Neural cell (in vitro differentiated cells): ENCODE measurements at regions not wholly inside any gene's neighbourhood (a gene's known extent, or its start where the extent isn't known, plus 50 kb on each side); places are given as distances from the start of the nearest gene placed in this dataset.

Experiments used
- H2AFZ ChIP-seq: fragments of 200-600, 300-800 bp; sonication (generic), shearing (Covaris generic); 2 replicates; pipeline ENCODE4 v1.6.0; 2014; ENCODE audit warnings: low read depth, mild to moderate bottlenecking, antibody characterized with exemption, low read length, moderate library complexity
- H3F3A ChIP-seq: fragments of 200-600 bp; shearing (Covaris generic); 2 replicates; pipeline ENCODE4 v1.6.1; 2016; ENCODE audit warnings: mild to moderate bottlenecking, moderate library complexity, mixed read lengths, antibody characterized with exemption, low read length; ENCODE audit not compliant: insufficient read depth, poor library complexity, severe bottlenecking
- H3K27ac ChIP-seq: fragments of 200-600, 300-800 bp; sonication (generic), shearing (Covaris generic); 2 replicates; pipeline ENCODE4 v1.5.1; 2014; ENCODE audit warnings: mild to moderate bottlenecking, low read length, moderate library complexity
- H3K27me3 ChIP-seq: fragments of 300-800, 200-600 bp; sonication (generic), shearing (Covaris generic); 2 replicates; pipeline ENCODE4 v1.6.0; 2014; ENCODE audit warnings: mild to moderate bottlenecking, low read depth, low read length, moderate library complexity; ENCODE audit not compliant: insufficient read depth
- H3K36me3 ChIP-seq: fragments of 300-800, 200-600 bp; sonication (generic), shearing (Covaris generic); 2 replicates; pipeline ENCODE4 v1.5.1; 2014; ENCODE audit warnings: mild to moderate bottlenecking, antibody characterized with exemption, low read length, moderate library complexity; ENCODE audit not compliant: insufficient read depth
- H3K4me2 ChIP-seq: fragments of 300-800, 200-600 bp; sonication (generic), shearing (Covaris generic); 2 replicates; pipeline ENCODE4 v1.6.0; 2014; ENCODE audit warnings: mild to moderate bottlenecking, low read length
- H3K4me3 ChIP-seq: fragments of 300-800, 200-600 bp; sonication (generic), shearing (Covaris generic); 2 replicates; pipeline ENCODE4 v1.5.1; 2014; ENCODE audit warnings: mild to moderate bottlenecking, low read length, moderate library complexity
- H3K79me2 ChIP-seq: fragments of 200-600 bp; shearing (Covaris generic); replicated peaks from 2 replicates; pipeline ENCODE4 v1.6.0; 2014; ENCODE audit warnings: mild to moderate bottlenecking, low read length, moderate library complexity; ENCODE audit not compliant: insufficient read depth
- H3K9ac ChIP-seq: fragments of 300-800, 200-600 bp; sonication (generic), shearing (Covaris generic); 2 replicates; pipeline ENCODE4 v1.6.1; 2016; ENCODE audit warnings: mild to moderate bottlenecking, low read length, mixed read lengths
- H3K9me2 ChIP-seq: fragments of 200-600 bp; shearing (Covaris generic); 2 replicates; pipeline ENCODE4 v1.6.1; 2016; ENCODE audit warnings: mild to moderate bottlenecking, low read length, mixed read lengths; ENCODE audit not compliant: insufficient read depth
- H3K9me3 ChIP-seq: fragments of 200-600, 300-800 bp; sonication (generic), shearing (Covaris generic); 2 replicates; pipeline ENCODE4 v1.6.1; 2016; ENCODE audit warnings: mild to moderate bottlenecking, mixed run types, low read length, moderate library complexity, mixed read lengths
- H4K20me1 ChIP-seq: fragments of 200-600 bp; shearing (Covaris generic); 2 replicates; pipeline ENCODE4 v1.6.1; 2016; ENCODE audit warnings: mild to moderate bottlenecking, mixed run types; ENCODE audit not compliant: insufficient read depth
- EP300 ChIP-seq: fragments of 450-650 bp; conservative IDR thresholded peaks from 2 replicates; pipeline ENCODE4 v1.6.1; 2014; ENCODE audit warnings: antibody characterized with exemption, mild to moderate bottlenecking, moderate library complexity; ENCODE audit not compliant: poor library complexity, severe bottlenecking
- EZH2 ChIP-seq: fragments of 200-600, 300-800 bp; shearing (Covaris generic), sonication (generic); IDR thresholded peaks from 2 replicates; pipeline ENCODE4 v1.6.1; 2014; ENCODE audit warnings: antibody characterized with exemption, low read length, borderline replicate concordance, mild to moderate bottlenecking; ENCODE audit not compliant: insufficient read depth, poor library complexity, severe bottlenecking
- MXI1 ChIP-seq: fragments of 450-650 bp; conservative IDR thresholded peaks from 2 replicates; pipeline ENCODE4 v1.6.1; 2014; ENCODE audit warnings: antibody characterized with exemption, mild to moderate bottlenecking; ENCODE audit not compliant: poor library complexity, severe bottlenecking
- POLR2AphosphoS5 ChIP-seq: IDR thresholded peaks from 2 replicates; pipeline ENCODE4 v1.6.1; 2012
- RAD21 ChIP-seq: fragments of 450-650 bp; conservative IDR thresholded peaks from 2 replicates; pipeline ENCODE4 v1.6.1; 2014; ENCODE audit warnings: antibody characterized with exemption, mild to moderate bottlenecking, moderate library complexity
- SMC3 ChIP-seq: fragments of 450-650 bp; conservative IDR thresholded peaks from 2 replicates; pipeline ENCODE4 v1.6.1; 2014; ENCODE audit warnings: antibody characterized with exemption, mild to moderate bottlenecking, moderate library complexity; ENCODE audit not compliant: poor library complexity
- TAF1 ChIP-seq: IDR thresholded peaks from 2 replicates; pipeline ENCODE4 v1.6.1; 2012; ENCODE audit warnings: low read depth
- TF ChIP-seq, protein P1 (sequence below): IDR thresholded peaks from 2 replicates; pipeline ENCODE4 v1.6.1; 2012; ENCODE audit warnings: borderline replicate concordance
- TF ChIP-seq, protein P2 (sequence below): fragments of 450-650 bp; IDR thresholded peaks from 2 replicates; pipeline ENCODE4 v1.5.1; 2014; ENCODE audit warnings: antibody characterized with exemption, mild to moderate bottlenecking, moderate library complexity; ENCODE audit not compliant: poor library complexity, severe bottlenecking

DNA sequence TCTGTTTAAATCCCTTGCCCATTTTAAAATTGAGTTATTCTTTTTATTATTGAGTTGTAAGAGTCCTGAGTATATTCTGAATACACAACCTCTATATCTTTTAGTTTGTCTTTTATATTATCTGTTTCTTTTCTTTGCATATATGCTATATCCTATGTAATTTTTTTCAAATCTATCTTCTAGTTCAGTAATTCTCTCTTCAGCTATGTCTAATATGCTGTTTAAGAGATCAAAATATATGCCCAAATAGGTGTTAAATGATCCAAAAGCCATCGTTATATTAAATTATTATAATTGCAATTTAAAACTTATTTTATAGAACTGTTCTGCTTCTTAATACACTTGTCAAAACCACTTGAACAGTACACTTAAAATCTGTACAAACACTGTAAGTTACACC lies 107.4 kb upstream of the TSPAN5 start:
- Histone ChIP-seq H3K27me3 (no peaks in the 10 kb centered on the region), H4K20me1 (no peaks in the 10 kb centered on the region), H2AFZ (no peak overlapping the region), H3K9ac (no peak overlapping the region), H3K9me2 (no peaks in the 10 kb centered on the region), H3K27ac (no peak overlapping the region), H3K4me2 (no peak overlapping the region), H3K79me2 (no peaks in the 10 kb centered on the region), H3K9me3 (peaks cover 7% of the 10 kb centered on the region), H3K4me3 (no peak overlapping the region), H3F3A (no peaks in the 10 kb centered on the region), H3K36me3 (no peaks in the 10 kb centered on the region)
- TF ChIP-seq MXI1 = no peak
- TF ChIP-seq EZH2 = no peak
- no peak for TF ChIP-seq TAF1
- TF ChIP-seq, protein P1, sequence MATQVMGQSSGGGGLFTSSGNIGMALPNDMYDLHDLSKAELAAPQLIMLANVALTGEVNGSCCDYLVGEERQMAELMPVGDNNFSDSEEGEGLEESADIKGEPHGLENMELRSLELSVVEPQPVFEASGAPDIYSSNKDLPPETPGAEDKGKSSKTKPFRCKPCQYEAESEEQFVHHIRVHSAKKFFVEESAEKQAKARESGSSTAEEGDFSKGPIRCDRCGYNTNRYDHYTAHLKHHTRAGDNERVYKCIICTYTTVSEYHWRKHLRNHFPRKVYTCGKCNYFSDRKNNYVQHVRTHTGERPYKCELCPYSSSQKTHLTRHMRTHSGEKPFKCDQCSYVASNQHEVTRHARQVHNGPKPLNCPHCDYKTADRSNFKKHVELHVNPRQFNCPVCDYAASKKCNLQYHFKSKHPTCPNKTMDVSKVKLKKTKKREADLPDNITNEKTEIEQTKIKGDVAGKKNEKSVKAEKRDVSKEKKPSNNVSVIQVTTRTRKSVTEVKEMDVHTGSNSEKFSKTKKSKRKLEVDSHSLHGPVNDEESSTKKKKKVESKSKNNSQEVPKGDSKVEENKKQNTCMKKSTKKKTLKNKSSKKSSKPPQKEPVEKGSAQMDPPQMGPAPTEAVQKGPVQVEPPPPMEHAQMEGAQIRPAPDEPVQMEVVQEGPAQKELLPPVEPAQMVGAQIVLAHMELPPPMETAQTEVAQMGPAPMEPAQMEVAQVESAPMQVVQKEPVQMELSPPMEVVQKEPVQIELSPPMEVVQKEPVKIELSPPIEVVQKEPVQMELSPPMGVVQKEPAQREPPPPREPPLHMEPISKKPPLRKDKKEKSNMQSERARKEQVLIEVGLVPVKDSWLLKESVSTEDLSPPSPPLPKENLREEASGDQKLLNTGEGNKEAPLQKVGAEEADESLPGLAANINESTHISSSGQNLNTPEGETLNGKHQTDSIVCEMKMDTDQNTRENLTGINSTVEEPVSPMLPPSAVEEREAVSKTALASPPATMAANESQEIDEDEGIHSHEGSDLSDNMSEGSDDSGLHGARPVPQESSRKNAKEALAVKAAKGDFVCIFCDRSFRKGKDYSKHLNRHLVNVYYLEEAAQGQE = no peak
- TF ChIP-seq, protein P2, sequence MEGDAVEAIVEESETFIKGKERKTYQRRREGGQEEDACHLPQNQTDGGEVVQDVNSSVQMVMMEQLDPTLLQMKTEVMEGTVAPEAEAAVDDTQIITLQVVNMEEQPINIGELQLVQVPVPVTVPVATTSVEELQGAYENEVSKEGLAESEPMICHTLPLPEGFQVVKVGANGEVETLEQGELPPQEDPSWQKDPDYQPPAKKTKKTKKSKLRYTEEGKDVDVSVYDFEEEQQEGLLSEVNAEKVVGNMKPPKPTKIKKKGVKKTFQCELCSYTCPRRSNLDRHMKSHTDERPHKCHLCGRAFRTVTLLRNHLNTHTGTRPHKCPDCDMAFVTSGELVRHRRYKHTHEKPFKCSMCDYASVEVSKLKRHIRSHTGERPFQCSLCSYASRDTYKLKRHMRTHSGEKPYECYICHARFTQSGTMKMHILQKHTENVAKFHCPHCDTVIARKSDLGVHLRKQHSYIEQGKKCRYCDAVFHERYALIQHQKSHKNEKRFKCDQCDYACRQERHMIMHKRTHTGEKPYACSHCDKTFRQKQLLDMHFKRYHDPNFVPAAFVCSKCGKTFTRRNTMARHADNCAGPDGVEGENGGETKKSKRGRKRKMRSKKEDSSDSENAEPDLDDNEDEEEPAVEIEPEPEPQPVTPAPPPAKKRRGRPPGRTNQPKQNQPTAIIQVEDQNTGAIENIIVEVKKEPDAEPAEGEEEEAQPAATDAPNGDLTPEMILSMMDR = no peak
- no peak for TF ChIP-seq RAD21
- TF ChIP-seq POLR2AphosphoS5 = no peak
- TF ChIP-seq SMC3 = no peak
- TF ChIP-seq EP300 = no peak

DNA sequence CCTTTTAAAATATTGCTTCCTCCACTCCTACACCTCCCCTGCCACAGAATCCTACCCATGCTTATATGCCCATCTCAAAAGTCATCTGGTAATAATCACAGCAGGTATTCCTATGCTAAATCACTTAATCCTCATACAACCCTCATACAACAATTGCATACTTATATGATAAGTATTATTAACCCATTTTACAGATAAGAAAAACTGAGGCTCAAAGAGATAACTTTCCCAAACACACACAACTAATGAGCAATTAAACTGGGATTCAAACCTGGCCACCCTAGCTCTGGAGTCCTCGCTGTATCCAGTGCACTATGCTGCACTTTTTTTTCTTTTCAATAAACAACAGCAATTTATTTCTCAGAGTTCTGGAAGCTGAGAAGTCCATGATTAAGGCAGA lies 99.8 kb upstream of the TSPAN5 start:
- H3K27ac ChIP-seq = no peak overlapping the region
- H3K4me3 ChIP-seq = no peak overlapping the region
- H3K9me2 ChIP-seq = no peaks in the 10 kb centered on the region
- no peaks in the 10 kb centered on the region for H3K27me3 ChIP-seq
- H3F3A ChIP-seq = no peaks in the 10 kb centered on the region
- no peak overlapping the region for H3K9ac ChIP-seq
- H3K4me2 ChIP-seq = no peak overlapping the region
- no peak for TF ChIP-seq SMC3
- no peak for TF ChIP-seq MXI1
- TF ChIP-seq RAD21 = no peak
- H2AFZ ChIP-seq = no peak overlapping the region
- H3K9me3 ChIP-seq = no peaks in the 10 kb centered on the region
- H3K79me2 ChIP-seq = no peaks in the 10 kb centered on the region
- H3K36me3 ChIP-seq = no peaks in the 10 kb centered on the region
- H4K20me1 ChIP-seq = no peaks in the 10 kb centered on the region

DNA sequence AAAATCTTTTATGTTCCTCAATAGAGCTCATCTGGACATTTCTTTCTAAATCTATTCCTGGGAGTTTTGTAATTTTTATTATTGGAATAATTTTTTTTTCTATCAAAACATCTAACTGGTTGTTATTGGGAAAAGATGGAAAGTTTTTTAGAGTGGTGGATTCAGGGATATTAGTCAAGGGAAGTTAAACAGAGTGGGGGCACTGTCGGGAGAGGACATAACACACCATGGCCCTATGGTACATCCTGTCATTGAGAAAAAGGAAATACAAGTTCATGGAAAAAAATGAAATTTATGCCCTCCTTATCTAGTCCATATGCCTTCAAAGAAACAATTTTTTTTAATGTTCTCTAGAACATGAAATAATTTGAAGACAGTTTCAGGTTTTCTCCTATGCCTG lies 96.3 kb upstream of the TSPAN5 start:
- no peak overlapping the region for H3K27ac ChIP-seq
- TF ChIP-seq MXI1 (no peak), EZH2 (no peak), EP300 (no peak), POLR2AphosphoS5 (no peak)
- TF ChIP-seq, protein P1 = no peak
- TF ChIP-seq, protein P2 = no peak
- H3K27me3 ChIP-seq = no peaks in the 10 kb centered on the region
- H2AFZ ChIP-seq = no peak overlapping the region
- no peak overlapping the region for H3K9ac ChIP-seq
- no peaks in the 10 kb centered on the region for H3F3A ChIP-seq
- H3K36me3 ChIP-seq = no peaks in the 10 kb centered on the region
- H4K20me1 ChIP-seq = no peaks in the 10 kb centered on the region
- no peaks in the 10 kb centered on the region for H3K79me2 ChIP-seq
- no peak overlapping the region for H3K4me3 ChIP-seq
- H3K9me2 ChIP-seq = no peaks in the 10 kb centered on the region
- no peak overlapping the region for H3K4me2 ChIP-seq
- H3K9me3 ChIP-seq = no peaks in the 10 kb centered on the region
